GM19395 (cell line): ENCODE measurements at regions not wholly inside any gene's neighbourhood (a gene's known extent, or its start where the extent isn't known, plus 50 kb on each side); places are given as distances from the start of the nearest gene placed in this dataset.
"Not testable (repeated sequence)": the region's sequence is repeated elsewhere in the genome, so short reads cannot be mapped to it uniquely, and the experiment has no call there.

Source experiments
- ATAC-seq: cut with Tn5 transposase; IDR thresholded peaks from one replicate; pipeline ENCODE4 v1.9.1; 2021; ENCODE audit warnings: mild to moderate bottlenecking, moderate library complexity; ENCODE audit not compliant: unreplicated experiment

GRCh38 chr1:61028136-61028535 lies 54.2 kb upstream of the NFIA start:
- ATAC-seq = no peak

GRCh38 chr1:61018068-61018467 lies 64.3 kb upstream of the NFIA start:
- ATAC-seq = not testable (repeated sequence)

- ATAC-seq = no peak
Measured at GRCh38 chr1:61017651-61018050, 64.7 kb upstream of the NFIA start.

- no peak for ATAC-seq
Measured at GRCh38 chr1:61013946-61014667, 68.3 kb upstream of the NFIA start.

GRCh38 chr1:61013189-61013945 lies 69.0 kb upstream of the NFIA start:
- ATAC-seq = no peak

- no peak for ATAC-seq
Measured at GRCh38 chr1:61012341-61012761, 70.0 kb upstream of the NFIA start.

GRCh38 chr1:61011561-61012263 lies 70.6 kb upstream of the NFIA start:
- ATAC-seq = no peak

- ATAC-seq = no peak
Measured at GRCh38 chr1:61007534-61008364, 74.6 kb upstream of the NFIA start.

- ATAC-seq = no peak
Measured at GRCh38 chr1:61005614-61006580, 76.5 kb upstream of the NFIA start.

- no peak for ATAC-seq
Measured at GRCh38 chr1:61004262-61005003, 77.9 kb upstream of the NFIA start.

- ATAC-seq = no peak
Measured at GRCh38 chr1:61000327-61000726, 82.0 kb upstream of the NFIA start.

- no peak for ATAC-seq
Measured at GRCh38 chr1:60998786-60999185, 83.6 kb upstream of the NFIA start.

- ATAC-seq = no peak
Measured at GRCh38 chr1:60994828-60995492, 87.4 kb upstream of the NFIA start.

- no peak for ATAC-seq
Measured at GRCh38 chr1:60994369-60994768, 88.0 kb upstream of the NFIA start.

GRCh38 chr1:60992165-60992564 lies 90.2 kb upstream of the NFIA start:
- ATAC-seq = no peak

GRCh38 chr1:60990714-60991090 lies 91.7 kb upstream of the NFIA start:
- ATAC-seq = no peak

GRCh38 chr1:60989749-60990713 lies 92.3 kb upstream of the NFIA start:
- ATAC-seq = no peak
